NCI-H460 (cell line): ENCODE measurements at regions not wholly inside any gene's neighbourhood (a gene's known extent, or its start where the extent isn't known, plus 50 kb on each side); places are given as distances from the start of the nearest gene placed in this dataset.

ENCODE experiments used
- DNase-seq: peaks from one replicate; pipeline ENCODE4 v3.0.0-alpha.2; 2016; ENCODE audit warnings: low read depth; ENCODE audit errors: extremely low read depth

GRCh38 chr14:104366931-104367865 lies 212.4 kb upstream of the C14orf180 start:
- DNase-seq: no peak

- no peak for DNase-seq
Measured at GRCh38 chr14:104367866-104368750, 211.5 kb upstream of the C14orf180 start.

- no peak for DNase-seq
Measured at GRCh38 chr14:104368751-104369100, 210.8 kb upstream of the C14orf180 start.

DNA sequence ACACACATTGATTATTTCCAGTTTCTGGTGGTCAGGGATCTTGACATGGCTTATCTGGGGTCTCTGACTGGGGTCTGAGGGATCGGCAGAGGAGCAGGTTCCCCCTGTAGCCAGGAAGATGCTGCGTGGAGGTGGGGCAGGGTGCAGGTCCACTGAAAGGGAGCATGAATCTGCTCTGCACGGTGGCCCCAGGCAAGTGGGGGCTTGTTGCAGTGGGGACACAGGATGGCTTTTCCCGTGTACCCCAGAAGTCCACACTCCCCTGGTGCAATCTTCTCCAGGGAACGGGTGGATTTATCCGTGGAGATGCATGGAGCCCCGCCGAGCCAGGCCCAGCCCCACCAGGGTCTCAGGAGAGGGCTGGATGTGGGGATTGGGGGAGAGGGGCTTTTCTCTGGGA lies 210.4 kb upstream of the C14orf180 start:
- DNase-seq: no peak

- DNase-seq: peak; percentile 42
Measured at GRCh38 chr14:104370256-104370870, 209.2 kb upstream of the C14orf180 start.

DNA sequence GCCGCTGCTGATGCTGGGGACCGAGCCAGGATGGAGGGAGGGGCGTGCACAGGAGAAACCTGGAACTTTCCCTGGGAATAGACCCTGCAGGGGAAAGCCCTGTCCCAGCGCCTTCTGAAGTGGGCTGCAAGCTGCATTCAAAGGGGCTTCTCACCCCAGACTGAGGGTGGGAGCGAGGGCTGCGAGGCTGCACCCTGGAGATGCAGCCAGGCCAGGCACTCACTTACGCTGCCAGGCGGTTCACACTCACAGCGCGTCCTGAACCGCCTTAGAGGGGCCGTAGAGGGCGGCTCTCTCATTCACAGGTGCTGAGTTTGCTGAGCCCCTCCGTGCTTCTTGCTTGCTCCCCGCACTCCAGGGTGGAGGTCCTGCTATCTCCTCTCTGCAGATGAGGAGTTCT lies 208.5 kb upstream of the C14orf180 start:
- no peak for DNase-seq

GRCh38 chr14:104371917-104372316 lies 207.6 kb upstream of the C14orf180 start:
- no peak for DNase-seq

- no peak for DNase-seq
Measured at GRCh38 chr14:104372390-104373054, 207.0 kb upstream of the C14orf180 start.

DNA sequence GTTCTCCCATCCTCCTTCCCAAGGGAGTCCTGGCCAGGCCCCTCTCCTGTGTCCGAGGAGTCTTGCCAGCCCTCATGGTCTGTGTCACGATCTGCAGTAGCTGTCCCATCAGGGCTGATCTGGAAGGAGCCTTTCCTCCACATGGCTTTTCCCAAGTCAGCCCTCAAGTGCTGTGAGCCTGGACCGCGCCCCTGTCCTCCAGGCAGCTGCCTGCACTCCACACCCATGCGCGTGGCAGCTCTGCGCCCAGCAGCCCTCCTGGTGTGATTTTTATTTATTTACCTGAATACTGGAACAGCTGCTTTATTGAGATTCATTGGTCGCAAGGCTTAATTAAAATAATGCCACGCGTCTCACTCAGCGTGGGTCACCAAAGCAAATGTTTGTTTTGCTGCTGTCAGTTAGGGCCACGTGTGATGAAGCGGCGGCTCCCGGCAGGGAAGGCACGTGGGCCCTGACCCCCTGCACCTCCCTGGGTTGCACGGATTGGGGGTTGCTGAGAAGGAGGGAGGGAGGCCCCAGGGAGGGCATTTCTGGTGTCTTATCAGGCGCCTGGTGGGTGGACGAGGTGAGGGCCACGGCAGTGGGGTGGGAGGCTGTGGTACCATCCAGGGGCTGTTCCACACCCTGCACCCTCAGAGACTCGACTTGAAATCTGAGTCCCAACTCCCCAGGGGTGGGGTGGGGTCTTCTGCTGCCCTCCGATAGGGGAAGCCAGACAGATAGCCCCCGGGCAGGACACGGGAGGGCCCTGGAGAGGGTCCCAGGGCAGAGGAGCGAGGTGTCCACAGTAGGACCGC lies 206.3 kb upstream of the C14orf180 start:
- no peak for DNase-seq

DNA sequence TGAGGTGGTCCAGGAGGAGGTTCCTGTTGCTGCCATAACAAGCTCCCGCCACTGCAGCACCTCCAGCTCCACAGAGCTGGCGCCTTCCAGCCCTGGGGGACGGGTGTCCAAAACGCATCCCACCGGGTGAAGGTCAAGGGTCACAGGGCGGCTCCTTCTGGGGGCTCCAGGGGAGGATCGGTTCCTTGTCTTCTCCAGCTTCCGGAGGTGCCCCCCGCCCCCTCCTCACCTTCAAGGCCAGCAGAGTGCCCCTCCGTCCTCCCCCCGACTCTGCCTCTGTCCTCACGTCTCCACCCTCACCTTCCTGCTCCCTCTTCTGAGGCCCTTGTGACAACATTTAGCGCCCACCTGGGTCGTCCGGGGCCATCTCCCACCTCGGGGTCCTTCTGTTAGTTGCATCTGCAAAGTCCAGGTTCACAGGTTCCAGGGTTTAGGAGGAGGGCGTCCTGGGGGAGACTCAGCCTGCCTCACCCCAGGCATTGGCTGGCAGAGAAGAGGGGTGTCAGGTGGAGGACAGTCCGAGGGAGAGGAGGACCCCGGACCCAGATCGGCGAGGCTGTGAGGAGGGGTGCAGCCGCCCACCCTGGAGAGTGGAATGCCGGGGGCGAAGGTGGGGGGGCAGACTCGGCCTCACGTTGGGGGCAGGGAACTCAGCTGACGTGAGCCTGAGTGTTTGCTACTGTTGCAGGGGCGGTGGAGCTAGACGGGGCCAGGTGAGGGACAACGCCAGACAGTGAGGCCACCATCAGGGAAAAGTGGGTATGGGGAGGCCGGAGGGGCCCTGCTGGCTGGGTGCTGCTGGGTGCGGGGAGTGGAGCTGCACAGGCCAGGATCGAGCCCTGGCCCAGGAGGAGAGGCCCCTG lies 205.5 kb upstream of the C14orf180 start:
- DNase-seq: no peak

- DNase-seq: no peak
Measured at GRCh38 chr14:104374718-104375080, 204.9 kb upstream of the C14orf180 start.

DNA sequence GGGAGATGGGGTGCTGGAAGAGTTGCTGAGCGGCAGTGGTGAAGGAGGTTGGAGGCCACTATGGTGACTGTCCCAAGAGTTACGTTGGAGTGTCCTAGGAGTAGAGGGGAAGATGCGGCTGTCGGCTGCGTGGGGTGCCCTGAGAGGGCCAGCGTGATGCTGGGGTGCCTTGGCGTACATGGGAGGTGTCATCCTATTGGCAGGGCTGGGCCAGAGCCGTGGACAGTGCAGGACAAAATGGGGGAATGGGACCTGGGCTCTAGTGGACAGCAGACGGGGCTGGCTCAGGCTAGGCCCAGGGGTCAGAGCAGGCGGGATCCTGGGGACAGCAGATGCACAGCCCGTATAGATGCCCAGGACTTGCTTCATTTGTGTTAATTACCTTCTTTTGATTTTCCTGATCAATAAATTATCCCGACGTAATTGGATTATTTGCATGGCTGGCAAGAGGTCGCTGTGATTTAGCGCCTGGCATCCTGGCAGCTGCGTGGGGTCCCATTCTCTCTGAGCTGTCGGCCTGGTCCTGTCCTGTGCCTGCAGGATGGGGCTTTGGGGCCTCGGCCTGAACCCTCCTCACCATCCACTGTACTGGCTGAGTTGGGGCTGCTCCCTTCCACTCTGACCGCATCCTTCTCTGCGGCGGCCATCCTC lies 203.9 kb upstream of the C14orf180 start:
- no peak for DNase-seq

DNA sequence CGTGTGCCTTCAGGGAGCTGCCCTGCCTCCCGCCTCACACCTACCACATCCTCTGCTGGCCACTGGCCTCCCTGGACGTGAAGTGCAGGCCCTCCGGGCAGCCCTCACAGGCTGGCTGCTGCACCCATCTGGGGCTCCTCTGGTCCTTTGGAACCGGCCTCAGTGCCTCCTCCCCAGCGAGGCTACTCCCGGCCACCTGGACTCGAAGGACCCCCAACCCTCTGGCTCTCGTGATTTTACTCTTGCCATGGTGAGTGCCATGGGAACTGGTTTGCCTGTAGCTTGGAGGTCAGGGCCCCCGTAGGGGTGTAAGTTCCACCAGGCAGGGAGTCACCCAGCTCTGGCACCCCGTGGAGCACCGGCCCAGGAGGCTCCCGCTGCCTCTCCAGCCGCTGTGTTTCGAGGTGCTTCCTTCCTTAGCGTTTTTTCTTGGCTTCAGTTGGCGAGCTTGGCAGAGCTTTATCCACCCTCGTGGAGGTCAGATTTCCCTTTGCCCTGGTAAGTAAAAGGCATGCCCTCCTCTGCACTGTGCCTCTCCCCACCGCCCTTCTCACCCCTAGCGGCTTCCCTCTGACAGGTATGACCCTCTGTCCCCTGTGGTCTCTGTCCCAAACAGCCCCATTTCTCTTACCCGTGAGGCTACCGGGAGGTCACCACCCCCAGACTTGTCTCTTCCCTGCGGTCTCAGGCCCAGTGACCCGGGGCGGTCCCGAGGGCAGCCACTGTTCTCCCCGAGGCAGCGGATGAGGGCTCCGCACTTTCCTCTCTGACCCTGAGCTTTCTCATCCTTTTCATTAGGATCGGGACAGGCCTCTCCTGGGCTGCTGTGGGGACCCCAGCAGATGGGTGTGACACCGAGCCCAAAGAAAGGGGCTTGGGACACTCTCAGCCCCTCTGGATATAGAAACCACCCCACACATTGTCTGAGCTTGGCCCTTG lies 203.1 kb upstream of the C14orf180 start:
- no peak for DNase-seq

DNA sequence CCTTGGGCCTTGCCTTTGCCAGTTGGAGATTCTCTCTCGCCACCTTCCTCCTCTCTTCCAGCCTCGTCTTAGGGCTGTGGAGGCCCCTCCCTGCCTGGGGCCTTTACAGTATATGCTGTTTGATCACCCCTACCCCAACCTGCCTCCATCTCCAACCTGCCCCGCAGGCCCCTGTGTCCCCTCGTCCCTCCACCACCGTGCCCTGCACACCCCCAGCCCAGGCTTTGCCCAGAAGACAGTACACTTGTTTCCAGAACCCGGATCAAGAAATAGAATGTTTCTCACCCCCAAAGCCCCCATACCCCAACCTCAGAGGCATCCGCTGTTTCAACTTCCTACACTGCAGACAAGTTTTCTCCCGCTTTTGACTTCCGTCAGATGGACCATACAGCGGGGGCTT lies 202.3 kb upstream of the C14orf180 start:
- no peak for DNase-seq

- DNase-seq: no peak
Measured at GRCh38 chr14:104378698-104379113, 200.9 kb upstream of the C14orf180 start.

DNA sequence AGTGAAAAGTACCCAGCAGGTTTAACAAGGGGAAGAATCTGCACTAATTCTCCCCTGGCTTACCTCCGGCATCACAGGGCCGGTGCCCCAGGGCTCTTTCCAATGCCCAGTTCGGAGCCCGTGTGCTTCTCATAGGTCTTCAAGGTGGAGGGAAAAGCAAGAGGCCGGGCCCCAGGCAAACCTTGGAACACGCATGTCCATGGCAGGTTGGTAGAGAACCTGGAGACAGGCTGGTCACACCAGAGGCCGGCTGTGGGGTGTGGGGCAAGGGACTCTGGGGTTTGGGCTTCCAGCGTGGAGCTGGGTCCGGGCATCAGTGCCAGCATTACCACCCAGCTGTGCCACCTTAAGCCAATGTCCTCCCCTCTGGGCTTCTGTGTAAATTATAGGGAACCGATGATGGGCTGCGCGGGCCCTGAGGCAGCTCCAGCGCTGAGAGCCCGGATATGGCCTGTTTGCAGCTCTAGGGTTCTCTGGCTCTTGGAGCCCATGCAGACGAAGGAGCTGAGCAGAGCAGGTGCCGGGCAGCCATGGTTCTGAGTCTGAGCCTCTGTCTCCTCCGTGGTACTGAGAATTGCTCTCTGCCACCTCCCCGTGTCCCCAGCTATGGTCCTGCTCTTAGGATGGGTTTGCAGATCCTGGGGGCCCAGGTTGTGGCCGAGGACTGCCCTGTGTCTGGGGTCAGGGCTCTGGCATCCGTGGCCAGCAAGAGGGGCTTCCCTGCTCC lies 197.0 kb upstream of the C14orf180 start:
- DNase-seq: no peak
